ENCODE measurements at regions not wholly inside any gene's neighbourhood (a gene's known extent, or its start where the extent isn't known, plus 50 kb on each side); places are given as distances from the start of the nearest gene placed in this dataset.

DNA sequence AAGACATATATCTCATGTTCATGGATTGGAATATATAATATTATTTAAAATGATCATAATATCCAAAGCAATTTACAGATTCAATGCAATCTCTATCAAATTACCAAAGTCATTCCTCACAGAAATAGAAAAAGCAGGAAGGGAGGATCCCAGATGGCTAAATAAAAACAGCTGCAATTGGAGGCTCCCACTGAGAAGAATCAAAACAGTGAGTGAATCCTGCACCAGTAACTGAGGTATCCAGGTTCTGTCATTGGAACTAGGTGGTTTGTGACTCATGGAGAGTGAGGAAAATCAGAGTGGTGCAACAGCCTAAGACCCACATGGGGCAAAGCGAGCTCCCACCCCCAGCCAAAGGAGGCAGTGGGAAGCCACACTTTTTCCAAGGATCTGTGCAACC lies 128.4 kb downstream of the MTERF1 start:
- TF ChIP-seq, protein P1, sequence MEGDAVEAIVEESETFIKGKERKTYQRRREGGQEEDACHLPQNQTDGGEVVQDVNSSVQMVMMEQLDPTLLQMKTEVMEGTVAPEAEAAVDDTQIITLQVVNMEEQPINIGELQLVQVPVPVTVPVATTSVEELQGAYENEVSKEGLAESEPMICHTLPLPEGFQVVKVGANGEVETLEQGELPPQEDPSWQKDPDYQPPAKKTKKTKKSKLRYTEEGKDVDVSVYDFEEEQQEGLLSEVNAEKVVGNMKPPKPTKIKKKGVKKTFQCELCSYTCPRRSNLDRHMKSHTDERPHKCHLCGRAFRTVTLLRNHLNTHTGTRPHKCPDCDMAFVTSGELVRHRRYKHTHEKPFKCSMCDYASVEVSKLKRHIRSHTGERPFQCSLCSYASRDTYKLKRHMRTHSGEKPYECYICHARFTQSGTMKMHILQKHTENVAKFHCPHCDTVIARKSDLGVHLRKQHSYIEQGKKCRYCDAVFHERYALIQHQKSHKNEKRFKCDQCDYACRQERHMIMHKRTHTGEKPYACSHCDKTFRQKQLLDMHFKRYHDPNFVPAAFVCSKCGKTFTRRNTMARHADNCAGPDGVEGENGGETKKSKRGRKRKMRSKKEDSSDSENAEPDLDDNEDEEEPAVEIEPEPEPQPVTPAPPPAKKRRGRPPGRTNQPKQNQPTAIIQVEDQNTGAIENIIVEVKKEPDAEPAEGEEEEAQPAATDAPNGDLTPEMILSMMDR (IDR thresholded peaks at IDR 0.05), result no peak
- TF ChIP-seq POLR2A (IDR thresholded peaks at IDR 0.05), result no peak
